ENCODE measurements at regions not wholly inside any gene's neighbourhood (a gene's known extent, or its start where the extent isn't known, plus 50 kb on each side); places are given as distances from the start of the nearest gene placed in this dataset.
"Not testable (repeated sequence)": the region's sequence is repeated elsewhere in the genome, so short reads cannot be mapped to it uniquely, and the experiment has no call there.

- no peak for DNase-seq (ENCODE audit: low spot score)
Observed at GRCh38 chr22:49413551-49413950, 414.1 kb downstream of the BRD1 start.

GRCh38 chr22:49413146-49413545 lies 414.5 kb downstream of the BRD1 start:
- no peak for DNase-seq (ENCODE audit: low spot score)

GRCh38 chr22:49412236-49412635 lies 415.4 kb downstream of the BRD1 start:
- DNase-seq (ENCODE audit: low spot score) = no peak

GRCh38 chr22:49411236-49411635 lies 416.4 kb downstream of the BRD1 start:
- DNase-seq (ENCODE audit: low spot score) = no peak

- no peak for DNase-seq (ENCODE audit: low spot score)
Observed at GRCh38 chr22:49408102-49408836, 419.4 kb downstream of the BRD1 start.

- no peak for DNase-seq (ENCODE audit: low spot score)
Observed at GRCh38 chr22:49406879-49407587, 420.6 kb downstream of the BRD1 start.

- DNase-seq (ENCODE audit: low spot score) = no peak
Observed at GRCh38 chr22:49406047-49406650, 421.5 kb downstream of the BRD1 start.

- no peak for DNase-seq (ENCODE audit: low spot score)
Observed at GRCh38 chr22:49405590-49405989, 422.1 kb downstream of the BRD1 start.

GRCh38 chr22:49404576-49405241 lies 423.0 kb downstream of the BRD1 start:
- no peak for DNase-seq (ENCODE audit: low spot score)

GRCh38 chr22:49404020-49404419 lies 423.7 kb downstream of the BRD1 start:
- no peak for DNase-seq (ENCODE audit: low spot score)

- DNase-seq (ENCODE audit: low spot score) = no peak
Observed at GRCh38 chr22:49403102-49403501, 424.6 kb downstream of the BRD1 start.

- DNase-seq (ENCODE audit: low spot score) = no peak
Observed at GRCh38 chr22:49402169-49402568, 425.5 kb downstream of the BRD1 start.

GRCh38 chr22:49400941-49401598 lies 426.6 kb downstream of the BRD1 start:
- no peak for DNase-seq (ENCODE audit: low spot score)

GRCh38 chr22:49400136-49400940 lies 427.3 kb downstream of the BRD1 start:
- no peak for DNase-seq (ENCODE audit: low spot score)

GRCh38 chr22:49398646-49399045 lies 429.0 kb downstream of the BRD1 start:
- no peak for DNase-seq (ENCODE audit: low spot score)

- no peak for DNase-seq (ENCODE audit: low spot score)
Observed at GRCh38 chr22:49398115-49398514, 429.6 kb downstream of the BRD1 start.

GRCh38 chr22:49396817-49397216 lies 430.9 kb downstream of the BRD1 start:
- DNase-seq (ENCODE audit: low spot score) = no peak

GRCh38 chr22:49395617-49396016 lies 432.1 kb downstream of the BRD1 start:
- DNase-seq (ENCODE audit: low spot score) = no peak

GRCh38 chr22:49395062-49395461 lies 432.6 kb downstream of the BRD1 start:
- DNase-seq (ENCODE audit: low spot score) = not testable (repeated sequence)

GRCh38 chr22:49394116-49394785 lies 433.4 kb downstream of the BRD1 start:
- DNase-seq (ENCODE audit: low spot score) = no peak

GRCh38 chr22:49393526-49393925 lies 434.1 kb downstream of the BRD1 start:
- no peak for DNase-seq (ENCODE audit: low spot score)

All from iPS-NIHi11 (cell line).